A549 (cell line): ENCODE measurements at regions not wholly inside any gene's neighbourhood (a gene's known extent, or its start where the extent isn't known, plus 50 kb on each side); places are given as distances from the start of the nearest gene placed in this dataset.

ENCODE experiments used
- ATAC-seq, 2 experiments: fragments of 200-7000 bp in 1 of 2; fragments of >200 bp in 1 of 2; cut with Nextera tagmentation in 1 of 2; cut with Tn5 transposase in 1 of 2; 3 replicates each; pipeline versions ENCODE4 v1.8.0 to v1.9.1; 2018 to 2020; ENCODE audit warnings: mild to moderate bottlenecking in 1 of 2, moderate library complexity in 1 of 2
- CTCF ChIA-PET: fragments of 300-600 bp; sonication (Branson Sonifier 250); formaldehyde crosslinking; extraction: SDS; loops from one replicate; lab custom pipeline; 2021; ENCODE audit warnings: antibody characterized with exemption, inconsistent platforms; lab: Yijun Ruan, JAX
- POLR2A ChIA-PET: fragments of 350-600 bp; formaldehyde crosslinking; extraction: SDS; loops from one replicate; lab custom pipeline; 2021; ENCODE audit warnings: antibody characterized with exemption, inconsistent platforms; lab: Yijun Ruan, JAX
- DNase-seq, 2 experiments: peaks; one replicate each; pipeline versions ENCODE4 v3.0.0 to v3.0.0-alpha.2; 2011 to 2016; ENCODE audit warnings: low read depth in 1 of 2, low spot score in 1 of 2
- FAIRE-seq: peaks from 2 replicates; lab custom pipeline; 2011; peaks lifted over from hg19 to GRCh38; lab: Jason Lieb, UNC
- H3K27ac ChIP-seq, 2 experiments: fragments of >200 bp; sonication (Bioruptor Twin); formaldehyde crosslinking; 3 replicates each; pipeline ENCODE4 v1.5.1; 2016 to 2017
- H3K4me1 ChIP-seq: fragments of >200 bp; sonication (Bioruptor Twin); formaldehyde crosslinking; 3 replicates; pipeline ENCODE4 v1.6.1; 2016
- H3K4me2 ChIP-seq: fragments of >200 bp; sonication (Bioruptor Twin); formaldehyde crosslinking; 3 replicates; pipeline ENCODE4 v1.6.1; 2016
- H3K4me3 ChIP-seq: fragments of >200 bp; sonication (Bioruptor Twin); formaldehyde crosslinking; 3 replicates; pipeline ENCODE4 v1.5.1; 2016
- H3K9me3 ChIP-seq: fragments of >200 bp; sonication (Bioruptor Twin); formaldehyde crosslinking; 3 replicates; pipeline ENCODE4 v1.6.1; 2016
- ATOH8 ChIP-seq: fragments of 250-450 bp; sonication (Bioruptor Pico); IDR thresholded peaks from 2 replicates; pipeline ENCODE4 v1.5.0; 2020; ENCODE audit warnings: low read depth, mild to moderate bottlenecking, moderate library complexity
- BCL3 ChIP-seq: fragments of >200 bp; sonication (Bioruptor Twin); formaldehyde crosslinking; IDR thresholded peaks from 3 replicates; pipeline ENCODE4 v1.6.1; 2016
- CBX2 ChIP-seq: fragments of 200-600 bp; sonication (generic); IDR thresholded peaks from 2 replicates; pipeline ENCODE4 v1.6.1; 2016; ENCODE audit warnings: low read depth, mild to moderate bottlenecking, borderline replicate concordance
- CBX8 ChIP-seq: fragments of 200-600 bp; sonication (generic); IDR thresholded peaks from 2 replicates; pipeline ENCODE4 v1.6.1; 2016
- CEBPB ChIP-seq, 2 experiments: fragments of >200 bp in 1 of 2; sonication (Bioruptor Twin) in 1 of 2; formaldehyde crosslinking in 1 of 2; IDR thresholded peaks; 2 replicates each; pipeline ENCODE4 v1.6.1; 2012 to 2016
- CHD4 ChIP-seq: fragments of 200-600 bp; sonication (generic); IDR thresholded peaks from 2 replicates; pipeline ENCODE4 v1.6.1; 2016; ENCODE audit warnings: antibody characterized with exemption, mild to moderate bottlenecking, borderline replicate concordance
- CTCF ChIP-seq: fragments of >200 bp; sonication (Bioruptor Twin); formaldehyde crosslinking; IDR thresholded peaks from 3 replicates; pipeline ENCODE4 v1.5.1; 2016
- EHMT2 ChIP-seq: fragments of 200-600 bp; sonication (generic); IDR thresholded peaks from 2 replicates; pipeline ENCODE4 v1.6.1; 2016; ENCODE audit warnings: antibody characterized with exemption, low read depth, mild to moderate bottlenecking, moderate library complexity
- EP300 ChIP-seq, 2 experiments: fragments of >200 bp; sonication (Bioruptor Twin); formaldehyde crosslinking; IDR thresholded peaks; 2 replicates in 1 of 2; 3 replicates in 1 of 2; pipeline ENCODE4 v1.6.1; 2016 to 2017
- FOSL2 ChIP-seq, 2 experiments: fragments of 450-650 bp in 1 of 2; fragments of >200 bp in 1 of 2; sonication (Bioruptor Twin) in 1 of 2; formaldehyde crosslinking; IDR thresholded peaks; 2 replicates each; pipeline versions ENCODE4 v1.5.0 to v1.6.1; 2016 to 2020; ENCODE audit warnings: mild to moderate bottlenecking in 1 of 2, moderate library complexity in 1 of 2
- FOXS1 ChIP-seq: fragments of 250-450 bp; sonication (Bioruptor Pico); IDR thresholded peaks from 2 replicates; pipeline ENCODE4 v1.5.0; 2020; ENCODE audit warnings: mild to moderate bottlenecking, moderate library complexity
- GATA3 ChIP-seq: IDR thresholded peaks from 2 replicates; pipeline ENCODE4 v1.6.1; 2012; ENCODE audit warnings: borderline replicate concordance
- HDAC2 ChIP-seq: fragments of 200-600 bp; sonication (generic); IDR thresholded peaks from 2 replicates; pipeline ENCODE4 v1.6.1; 2016
- HMGXB4 ChIP-seq: fragments of 250-450 bp; sonication (Bioruptor Pico); IDR thresholded peaks from 2 replicates; pipeline ENCODE4 v1.5.0; 2021; ENCODE audit warnings: mild to moderate bottlenecking, moderate library complexity, borderline replicate concordance
- HOXA7 ChIP-seq: fragments of 250-450 bp; sonication (Bioruptor Pico); IDR thresholded peaks from 2 replicates; pipeline ENCODE4 v1.5.0; 2020; ENCODE audit warnings: mild to moderate bottlenecking, moderate library complexity
- JUN ChIP-seq, 2 experiments: fragments of >200 bp; sonication (Bioruptor Twin); formaldehyde crosslinking; IDR thresholded peaks; 2 replicates in 1 of 2; 3 replicates in 1 of 2; pipeline ENCODE4 v1.6.1; 2016 to 2017
- MYC ChIP-seq: IDR thresholded peaks from 2 replicates; pipeline ENCODE4 v1.6.1; 2012; ENCODE audit warnings: mild to moderate bottlenecking, inconsistent platforms, low read length, improper control_type of control experiment, borderline replicate concordance
- NFE2L2 ChIP-seq: fragments of 150-350 bp; conservative IDR thresholded peaks from 2 replicates; pipeline ENCODE4 v1.6.1; 2014; ENCODE audit warnings: low read length
- PHF8 ChIP-seq: fragments of 200-600 bp; sonication (generic); IDR thresholded peaks from 2 replicates; pipeline ENCODE4 v1.6.1; 2016; ENCODE audit warnings: low read depth, mild to moderate bottlenecking, antibody characterized with exemption, moderate library complexity, borderline replicate concordance
- POLR2A ChIP-seq: IDR thresholded peaks from 2 replicates; pipeline ENCODE4 v1.6.1; 2012; ENCODE audit warnings: mild to moderate bottlenecking, low read length
- RCOR1 ChIP-seq: fragments of 150-350 bp; IDR thresholded peaks from 2 replicates; pipeline ENCODE4 v1.6.1; 2014; ENCODE audit warnings: antibody characterized with exemption, low read length, low read depth
- RFX5 ChIP-seq: fragments of 450-650 bp; IDR thresholded peaks from 2 replicates; pipeline ENCODE4 v1.7.1; 2014; ENCODE audit warnings: antibody characterized with exemption, mild to moderate bottlenecking, moderate library complexity
- SMC3 ChIP-seq: fragments of >200 bp; sonication (Bioruptor Twin); formaldehyde crosslinking; IDR thresholded peaks from 3 replicates; pipeline ENCODE4 v1.6.1; 2018; ENCODE audit warnings: inconsistent platforms
- TFCP2L1 ChIP-seq: fragments of 250-450 bp; sonication (Bioruptor Pico); IDR thresholded peaks from 2 replicates; pipeline ENCODE4 v1.5.0; 2021; ENCODE audit warnings: mild to moderate bottlenecking
- TP53 ChIP-seq: fragments of 250-450 bp; sonication (Bioruptor Pico); IDR thresholded peaks from 2 replicates; pipeline ENCODE4 v1.5.0; 2021; ENCODE audit warnings: mild to moderate bottlenecking, moderate library complexity
- ZFP36 ChIP-seq: fragments of 450-650 bp; IDR thresholded peaks from 2 replicates; pipeline ENCODE4 v1.6.1; 2014; ENCODE audit warnings: borderline replicate concordance; ENCODE audit not compliant: partially characterized antibody
- WGBS: methylation state at CpG from one replicate; pipeline ENCODE4 v1.1.6; 2017; ENCODE audit errors: missing lambda C conversion rate; 5-methylcytosine and 5-hydroxymethylcytosine counted together

DNA sequence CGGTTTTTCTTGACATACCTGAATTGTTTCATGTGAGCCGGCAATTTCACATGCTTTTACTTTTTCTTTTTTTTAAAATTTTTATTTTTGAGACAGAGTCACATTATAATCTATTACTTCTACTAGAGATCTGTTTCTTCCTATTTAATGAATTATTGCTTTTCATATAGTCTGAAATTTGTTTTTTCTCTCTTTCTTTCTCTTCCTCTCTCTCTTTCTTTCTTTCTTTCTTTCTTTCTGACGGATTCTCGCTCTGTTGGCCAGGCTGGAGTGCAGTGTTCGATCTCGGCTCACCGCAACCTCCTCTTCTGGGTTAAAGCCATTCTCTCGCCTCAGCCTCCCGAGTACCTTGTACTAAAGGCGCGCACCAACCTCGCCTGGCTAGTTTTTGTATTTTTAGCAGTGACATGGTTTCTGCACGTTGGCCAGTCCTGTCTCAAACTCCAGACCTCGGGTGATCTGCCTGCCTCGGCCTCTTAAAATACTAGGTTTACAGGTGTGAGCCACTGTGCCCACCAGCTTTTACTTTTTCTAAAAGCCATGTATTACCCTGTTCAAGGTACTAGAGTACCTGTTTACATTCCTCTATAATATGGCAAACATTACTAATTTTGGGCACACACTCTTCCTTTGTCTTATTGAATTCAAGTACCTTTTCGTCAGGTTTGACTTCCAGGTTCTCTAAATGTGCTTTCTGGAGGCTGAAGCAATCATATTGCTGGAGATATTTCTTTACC lies 86.5 kb upstream of the RHOU start:
- no peak for FAIRE-seq
- ATAC-seq = no peak
- Histone ChIP-seq H3K4me1 (peaks cover 14% of the 10 kb centered on the region), H3K4me2 (peak overlapping the region; percentile 82), H3K27ac (peak overlapping the region; percentile 81 to 87), H3K9me3 (no peaks in the 10 kb centered on the region), H3K4me3 (peak overlapping the region; percentile 57)
- 62% methylated on average over 16 of the region's 16 CpGs for WGBS
- no peak for TF ChIP-seq HMGXB4 (CRISPR knock-in tag)
- no peak for TF ChIP-seq TP53 (CRISPR knock-in tag)
- no peak for TF ChIP-seq GATA3
- no peak for TF ChIP-seq CBX8
- no peak for TF ChIP-seq RFX5
- TF ChIP-seq JUN (IDR thresholded peaks at IDR 0.05) = no peak
- no peak for TF ChIP-seq POLR2A
- TF ChIP-seq HOXA7 (CRISPR knock-in tag) = no peak
- TF ChIP-seq FOSL2 (IDR thresholded peaks at IDR 0.05) = no peak
- no peak for TF ChIP-seq FOSL2 (CRISPR knock-in tag; IDR thresholded peaks at IDR 0.05)
- TF ChIP-seq EHMT2 = no peak
- no peak for TF ChIP-seq SMC3
- TF ChIP-seq HDAC2 = no peak
- TF ChIP-seq CHD4 = no peak
- TF ChIP-seq CTCF = no peak
- no peak for TF ChIP-seq EP300 (IDR thresholded peaks at IDR 0.05)
- no peak for TF ChIP-seq CEBPB (IDR thresholded peaks at IDR 0.05)
- ChIA-PET POLR2A (no interaction called here), CTCF (interaction anchor here (0.9 to 1.4 kb wide), 2 partner anchors 15 to 579 kb away, joined by 3 to 4 read pairs; no protein-coding TSS in a partner anchor)
- no peak for DNase-seq

- DNase-seq = no peak
- ATAC-seq = no peak
- ChIA-PET POLR2A (no interaction called here), CTCF (interaction anchor here (0.8 to 1.8 kb wide), 3 partner anchors 14 to 832 kb away, joined by 3 to 13 read pairs (median 3); no protein-coding TSS in a partner anchor)
- 89% methylated on average over 12 of the region's 23 CpGs for WGBS
- Histone ChIP-seq H3K4me3 (no peak overlapping the region), H3K4me1 (peaks cover 14% of the 10 kb centered on the region), H3K27ac (no peak overlapping the region), H3K4me2 (no peak overlapping the region; the same call in 2 of the 3 replicates), H3K9me3 (no peaks in the 10 kb centered on the region)
- TF ChIP-seq RFX5 (no peak), PHF8 (no peak), ZFP36 (no peak), HDAC2 (no peak), TFCP2L1 (CRISPR knock-in tag) (no peak), BCL3 (no peak), CBX2 (no peak), MYC (no peak), NFE2L2 (no peak), ATOH8 (CRISPR knock-in tag) (no peak), FOXS1 (CRISPR knock-in tag) (no peak), RCOR1 (no peak)
- FAIRE-seq = no peak
These were observed 85.1 kb upstream of the RHOU start for GRCh38 chr1:228650141-228650540.
